Thyroid gland (tissue), 4 donors: ENCODE measurements at regions not wholly inside any gene's neighbourhood (a gene's known extent, or its start where the extent isn't known, plus 50 kb on each side); places are given as distances from the start of the nearest gene placed in this dataset.

ENCODE experiments used
- DNase-seq, 2 donors: peaks; one replicate each; pipeline ENCODE4 v3.0.0-alpha.2; 2019
- H3K27ac ChIP-seq, 3 donors: fragments of 200-600 bp; sonication (generic); 1 replicate in 2 of 3; 2 replicates in 1 of 3; pipeline ENCODE4 v1.5.1; 2016 to 2019; ENCODE audit warnings: mild to moderate bottlenecking in 1 of 3, moderate library complexity in 1 of 3
- H3K27me3 ChIP-seq: fragments of 200-600 bp; sonication (generic); one replicate; pipeline ENCODE4 v1.5.1; 2019
- H3K36me3 ChIP-seq, 2 donors: fragments of 200-600 bp; sonication (generic); one replicate each; pipeline ENCODE4 v1.5.1; 2016 to 2019
- H3K4me1 ChIP-seq, 2 donors: fragments of 200-600 bp; sonication (generic); one replicate each; pipeline ENCODE4 v1.5.1; 2017 to 2019
- H3K4me3 ChIP-seq, 3 donors: fragments of 200-600 bp; sonication (generic); replicated peaks in 1 of 3; 1 replicate in 2 of 3; 2 replicates in 1 of 3; pipeline ENCODE4 v1.5.1; 2016; ENCODE audit warnings: mild to moderate bottlenecking in 1 of 3
- H3K9me3 ChIP-seq: fragments of 200-600 bp; sonication (generic); one replicate; pipeline ENCODE4 v1.5.1; 2017
- POLR2A ChIP-seq, 2 donors: fragments of 450-650 bp; IDR thresholded peaks; one replicate each; pipeline ENCODE4 v1.6.1; 2017; ENCODE audit warnings: antibody characterized with exemption in 2 of 2, mild to moderate bottlenecking in 2 of 2, moderate library complexity in 1 of 2
- WGBS, 2 donors: methylation state at CpG; one replicate each; pipeline ENCODE4 v1.1.5; 2017; 5-methylcytosine and 5-hydroxymethylcytosine counted together
- intact Hi-C: fragments of 100-400 bp; cut with DNase I; formaldehyde crosslinking; loops from one replicate; pipeline ENCODE4 v1.15.1; 2023
- TF ChIP-seq, protein P1 (sequence below), 6 experiments: fragments of 200-600 bp in 3 of 6; fragments of 450-650 bp in 3 of 6; sonication (generic) in 3 of 6; IDR thresholded peaks; one replicate each; pipeline ENCODE4 v1.5.1; 2016 to 2019; ENCODE audit warnings: antibody characterized with exemption in 6 of 6, mild to moderate bottlenecking in 2 of 6, inconsistent platforms in 1 of 6, moderate library complexity in 1 of 6

DNA sequence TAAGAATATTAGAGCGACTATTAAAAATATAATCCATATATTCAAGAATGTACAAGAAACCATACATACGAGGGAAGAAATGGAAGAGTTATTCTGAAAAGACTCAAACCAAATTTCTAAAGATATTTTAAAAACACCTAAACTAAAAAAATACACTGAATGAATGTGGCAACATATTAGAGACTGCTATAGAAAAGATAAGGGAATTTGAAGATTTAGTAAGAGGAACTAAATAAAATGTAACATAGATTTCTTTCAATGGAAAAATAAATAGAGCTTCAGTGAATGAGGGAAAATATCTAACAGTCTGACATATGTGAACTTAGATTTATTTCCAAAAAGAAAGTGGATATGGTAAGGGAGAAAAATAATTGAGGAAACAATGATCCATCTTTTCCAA, 194.9 kb upstream of the STXBP5 start:
- intact Hi-C loops = no loop called here
- Histone ChIP-seq H3K9me3 (no peaks in the 10 kb centered on the region), H3K36me3 (no peaks in the 10 kb centered on the region), H3K27ac (no peak overlapping the region), H3K4me1 (no peaks in the 10 kb centered on the region), H3K27me3 (no peaks in the 10 kb centered on the region), H3K4me3 (no peak overlapping the region)
- WGBS, 2 donors = 93 to 94% methylated on average over 2 of the region's 2 CpGs
- TF ChIP-seq POLR2A (IDR thresholded peaks at IDR 0.05) = no peak
- TF ChIP-seq, protein P1, sequence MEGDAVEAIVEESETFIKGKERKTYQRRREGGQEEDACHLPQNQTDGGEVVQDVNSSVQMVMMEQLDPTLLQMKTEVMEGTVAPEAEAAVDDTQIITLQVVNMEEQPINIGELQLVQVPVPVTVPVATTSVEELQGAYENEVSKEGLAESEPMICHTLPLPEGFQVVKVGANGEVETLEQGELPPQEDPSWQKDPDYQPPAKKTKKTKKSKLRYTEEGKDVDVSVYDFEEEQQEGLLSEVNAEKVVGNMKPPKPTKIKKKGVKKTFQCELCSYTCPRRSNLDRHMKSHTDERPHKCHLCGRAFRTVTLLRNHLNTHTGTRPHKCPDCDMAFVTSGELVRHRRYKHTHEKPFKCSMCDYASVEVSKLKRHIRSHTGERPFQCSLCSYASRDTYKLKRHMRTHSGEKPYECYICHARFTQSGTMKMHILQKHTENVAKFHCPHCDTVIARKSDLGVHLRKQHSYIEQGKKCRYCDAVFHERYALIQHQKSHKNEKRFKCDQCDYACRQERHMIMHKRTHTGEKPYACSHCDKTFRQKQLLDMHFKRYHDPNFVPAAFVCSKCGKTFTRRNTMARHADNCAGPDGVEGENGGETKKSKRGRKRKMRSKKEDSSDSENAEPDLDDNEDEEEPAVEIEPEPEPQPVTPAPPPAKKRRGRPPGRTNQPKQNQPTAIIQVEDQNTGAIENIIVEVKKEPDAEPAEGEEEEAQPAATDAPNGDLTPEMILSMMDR (IDR thresholded peaks at IDR 0.05) = no peak
- no peak for DNase-seq

DNA sequence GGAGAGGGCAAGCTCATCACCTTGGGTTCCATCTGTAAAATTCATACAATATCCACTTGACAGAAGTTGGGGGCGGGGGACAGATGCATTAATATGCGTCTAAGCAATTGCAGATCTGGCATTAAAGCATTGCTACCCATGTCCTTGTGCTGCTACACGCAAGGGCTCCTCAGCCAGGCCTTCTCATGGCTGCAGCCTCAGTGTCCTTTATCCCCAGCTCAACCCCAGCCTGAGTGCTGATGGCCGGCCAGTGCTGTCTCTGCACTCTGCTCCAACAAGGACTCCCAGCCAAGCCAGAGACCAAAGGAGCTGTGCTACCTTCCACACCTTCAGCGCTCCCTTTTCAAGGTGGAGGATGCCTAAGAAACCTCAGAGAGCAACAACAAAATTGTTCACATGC, 188.5 kb upstream of the STXBP5 start:
- 91 to 93% methylated on average over 5 of the region's 5 CpGs for WGBS, 2 donors

DNA sequence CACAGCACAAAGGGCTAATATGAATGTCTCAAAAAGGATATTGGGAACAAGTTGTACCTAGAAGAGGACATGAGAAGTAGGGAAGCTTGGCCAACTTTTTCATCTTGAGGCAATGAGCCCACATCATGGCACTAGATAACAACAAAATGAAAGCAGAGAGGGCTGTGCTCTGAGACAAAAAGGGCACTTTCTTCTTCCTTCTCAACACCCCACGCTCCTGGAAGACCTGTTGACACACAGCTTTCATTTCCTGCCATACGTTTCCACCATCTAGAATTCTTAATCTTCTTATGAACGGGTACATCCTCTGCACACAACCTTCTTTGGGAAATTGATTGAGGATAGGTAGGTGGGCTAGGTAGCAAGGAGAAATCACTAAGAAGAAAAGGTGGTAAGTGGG, 187.8 kb upstream of the STXBP5 start:
- H3K4me3 ChIP-seq = no peak overlapping the region
- H3K9me3 ChIP-seq = no peaks in the 10 kb centered on the region
- intact Hi-C loops = no loop called here
- DNase-seq = no peak
- no peaks in the 10 kb centered on the region for H3K27me3 ChIP-seq
- H3K4me1 ChIP-seq = no peaks in the 10 kb centered on the region
- 83 to 86% methylated on average over 3 of the region's 3 CpGs for WGBS, 2 donors
- no peak for TF ChIP-seq POLR2A (IDR thresholded peaks at IDR 0.05)
- TF ChIP-seq, protein P1 (IDR thresholded peaks at IDR 0.05) = no peak
- no peak overlapping the region for H3K27ac ChIP-seq
- no peaks in the 10 kb centered on the region for H3K36me3 ChIP-seq

More for the DNA sequence above, 188.5 kb upstream of the STXBP5 start:
- Histone ChIP-seq H3K36me3 (no peaks in the 10 kb centered on the region), H3K4me1 (no peaks in the 10 kb centered on the region), H3K27me3 (no peaks in the 10 kb centered on the region), H3K4me3 (no peak overlapping the region), H3K27ac (no peak overlapping the region), H3K9me3 (no peaks in the 10 kb centered on the region)
- DNase-seq = no peak
- TF ChIP-seq POLR2A (IDR thresholded peaks at IDR 0.05) = no peak
- TF ChIP-seq, protein P1 (IDR thresholded peaks at IDR 0.05) = no peak
- intact Hi-C loops = no loop called here

DNA sequence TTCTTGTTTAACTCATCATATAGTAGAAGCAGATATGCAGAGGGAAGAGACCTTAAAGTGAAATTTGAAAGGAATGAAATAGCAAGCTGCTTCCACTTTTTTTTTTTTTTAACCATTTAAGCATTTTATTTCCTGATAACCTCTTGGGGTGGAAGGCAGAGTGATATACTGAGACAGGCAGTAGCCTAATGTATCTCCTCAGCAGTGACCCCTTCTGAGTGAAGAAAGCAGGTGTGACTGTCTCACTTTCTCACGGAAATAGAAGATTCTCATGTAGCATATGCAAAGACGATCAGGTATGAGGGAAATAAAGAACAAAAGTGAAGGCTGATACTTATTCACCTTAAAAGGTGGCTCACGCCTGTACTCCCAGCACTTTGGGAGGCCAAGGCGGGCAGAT, 187.1 kb upstream of the STXBP5 start:
- no peaks in the 10 kb centered on the region for H3K9me3 ChIP-seq
- H3K27ac ChIP-seq = no peak overlapping the region
- no peaks in the 10 kb centered on the region for H3K27me3 ChIP-seq
- H3K36me3 ChIP-seq = no peaks in the 10 kb centered on the region
- TF ChIP-seq, protein P1 (IDR thresholded peaks at IDR 0.05) = no peak
- 89 to 91% methylated on average over 4 of the region's 4 CpGs for WGBS, 2 donors
- DNase-seq = no peak
- intact Hi-C loops = no loop called here
- no peak overlapping the region for H3K4me3 ChIP-seq
- H3K4me1 ChIP-seq = no peaks in the 10 kb centered on the region

DNA sequence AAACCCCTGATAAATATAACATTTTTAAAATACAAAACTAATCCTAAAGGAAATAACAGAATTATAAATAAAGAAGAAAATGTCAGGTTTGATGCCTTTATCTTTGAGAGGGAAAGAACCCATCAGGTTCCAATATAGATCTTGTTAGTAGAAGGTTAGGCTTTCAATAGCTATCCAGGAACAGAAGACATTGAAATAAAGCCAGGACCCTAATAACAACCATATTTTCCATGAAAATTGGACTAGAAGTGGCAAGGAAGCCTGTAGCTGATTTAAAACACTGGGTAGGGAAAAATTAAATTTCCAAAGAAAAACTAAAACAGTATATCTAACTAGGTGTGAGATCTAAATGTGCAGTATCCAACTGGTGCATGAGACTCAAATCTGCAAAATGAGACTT, 185.2 kb upstream of the STXBP5 start:
- no peak for DNase-seq
- no peaks in the 10 kb centered on the region for H3K4me1 ChIP-seq
- no peak overlapping the region for H3K27ac ChIP-seq
- no peaks in the 10 kb centered on the region for H3K27me3 ChIP-seq
- no peaks in the 10 kb centered on the region for H3K36me3 ChIP-seq
- no peaks in the 10 kb centered on the region for H3K9me3 ChIP-seq
- TF ChIP-seq POLR2A (IDR thresholded peaks at IDR 0.05) = no peak
- TF ChIP-seq, protein P1 (IDR thresholded peaks at IDR 0.05) = no peak
- intact Hi-C loops = no loop called here
- H3K4me3 ChIP-seq = no peak overlapping the region
